HG03108 (cell line): ENCODE measurements at regions not wholly inside any gene's neighbourhood (a gene's known extent, or its start where the extent isn't known, plus 50 kb on each side); places are given as distances from the start of the nearest gene placed in this dataset.

Experiments
- ATAC-seq: cut with Tn5 transposase; IDR thresholded peaks from one replicate; pipeline ENCODE4 v1.9.1; 2021; ENCODE audit warnings: moderate library complexity; ENCODE audit not compliant: unreplicated experiment

DNA sequence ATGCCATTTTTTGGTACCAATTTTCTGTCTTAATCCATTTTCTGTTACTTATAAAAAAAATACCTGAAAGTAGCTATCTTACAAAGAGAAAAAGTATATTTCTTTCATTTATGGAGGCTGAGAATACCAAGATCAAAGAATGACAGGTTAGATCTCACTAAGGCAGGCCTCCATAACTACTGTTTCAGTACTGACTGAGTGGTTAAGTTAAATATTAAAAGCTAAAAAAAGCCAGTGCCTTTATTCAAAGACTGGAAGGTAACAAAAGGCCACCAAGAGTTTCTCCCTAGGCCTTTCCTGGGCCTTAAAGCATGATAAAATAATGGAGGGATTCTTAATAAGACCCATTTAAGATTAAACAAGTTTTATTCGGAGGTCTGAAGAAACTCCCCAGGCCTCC is 687.7 kb upstream of the ADGRL4 start:
- peak; percentile 63 for ATAC-seq

DNA sequence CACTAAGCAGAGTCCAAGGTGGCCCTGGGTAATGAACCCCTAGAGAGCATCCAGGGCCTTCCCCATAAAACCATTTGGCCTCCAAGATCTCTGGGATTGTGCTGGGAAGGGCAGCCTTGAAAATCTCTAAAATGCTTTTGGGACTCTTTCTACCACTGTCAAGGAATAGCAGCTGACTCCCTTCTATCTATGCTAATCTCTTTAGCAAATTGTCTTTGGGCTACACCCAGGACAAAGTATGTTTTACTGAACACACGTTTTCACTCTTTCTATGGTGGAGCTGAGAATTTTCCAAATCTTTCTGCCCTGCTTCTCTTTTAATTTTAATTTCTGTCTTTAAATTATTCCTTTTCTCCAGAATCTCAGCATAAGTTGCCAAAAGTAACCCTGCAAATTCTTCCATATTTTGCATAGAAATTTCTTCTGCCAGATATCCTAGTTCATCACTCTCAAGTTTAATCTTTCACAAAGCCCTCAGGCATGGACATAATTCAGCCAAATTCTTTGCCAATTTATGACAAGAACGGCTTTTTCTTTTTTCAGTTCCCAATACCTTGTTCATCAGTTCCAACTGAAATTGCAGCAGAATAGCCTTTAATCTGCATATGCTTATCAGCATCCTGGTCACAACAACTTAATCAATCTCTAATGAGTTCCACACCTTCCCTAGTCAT is 687.0 kb upstream of the ADGRL4 start:
- ATAC-seq, result peak; percentile 6

GRCh38 chr1:79692519-79692918 is 686.0 kb upstream of the ADGRL4 start:
- ATAC-seq, result no peak

GRCh38 chr1:79688932-79689331 is 682.4 kb upstream of the ADGRL4 start:
- no peak for ATAC-seq

- no peak for ATAC-seq
Measured at GRCh38 chr1:79683420-79683819, 676.9 kb upstream of the ADGRL4 start.

DNA sequence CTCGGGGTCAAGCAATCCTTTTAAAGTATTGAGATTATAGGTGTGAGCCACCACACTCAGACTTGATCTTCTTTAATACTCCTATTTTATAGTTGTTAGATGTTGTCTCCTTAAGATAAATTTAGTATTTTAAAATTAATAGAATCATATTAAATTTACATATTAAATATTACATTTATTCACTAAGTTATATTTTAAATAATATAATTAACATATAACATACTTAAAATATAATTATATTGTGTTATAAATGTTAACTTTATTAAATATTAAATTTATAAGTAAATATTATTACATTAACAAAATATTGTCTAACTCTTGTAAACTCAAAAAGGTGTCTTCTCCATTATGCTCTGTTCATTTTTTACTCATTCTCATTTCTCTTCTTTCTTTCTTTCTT is 675.9 kb upstream of the ADGRL4 start:
- no peak for ATAC-seq

GRCh38 chr1:79681382-79681781 is 674.9 kb upstream of the ADGRL4 start:
- ATAC-seq, result no peak

DNA sequence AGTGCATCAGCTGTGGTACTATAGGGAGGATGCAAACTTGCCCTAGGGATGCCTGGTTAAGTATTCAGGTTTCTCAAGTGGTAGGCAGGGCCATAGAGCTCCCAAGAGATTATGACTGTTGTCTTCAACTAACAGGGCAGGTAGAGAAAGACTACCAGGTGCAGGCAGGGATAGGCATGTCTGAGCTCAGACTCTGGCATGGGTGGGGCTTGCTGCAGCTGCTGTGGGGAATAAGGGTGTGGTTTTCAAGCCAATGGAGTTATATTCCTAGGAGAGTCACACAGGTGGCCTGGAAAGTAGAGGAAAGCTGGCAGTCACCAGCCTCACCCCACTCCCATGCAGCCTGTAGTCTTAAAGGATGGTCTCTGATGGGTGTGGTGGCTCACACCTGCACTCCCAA is 673.4 kb upstream of the ADGRL4 start:
- no peak for ATAC-seq

DNA sequence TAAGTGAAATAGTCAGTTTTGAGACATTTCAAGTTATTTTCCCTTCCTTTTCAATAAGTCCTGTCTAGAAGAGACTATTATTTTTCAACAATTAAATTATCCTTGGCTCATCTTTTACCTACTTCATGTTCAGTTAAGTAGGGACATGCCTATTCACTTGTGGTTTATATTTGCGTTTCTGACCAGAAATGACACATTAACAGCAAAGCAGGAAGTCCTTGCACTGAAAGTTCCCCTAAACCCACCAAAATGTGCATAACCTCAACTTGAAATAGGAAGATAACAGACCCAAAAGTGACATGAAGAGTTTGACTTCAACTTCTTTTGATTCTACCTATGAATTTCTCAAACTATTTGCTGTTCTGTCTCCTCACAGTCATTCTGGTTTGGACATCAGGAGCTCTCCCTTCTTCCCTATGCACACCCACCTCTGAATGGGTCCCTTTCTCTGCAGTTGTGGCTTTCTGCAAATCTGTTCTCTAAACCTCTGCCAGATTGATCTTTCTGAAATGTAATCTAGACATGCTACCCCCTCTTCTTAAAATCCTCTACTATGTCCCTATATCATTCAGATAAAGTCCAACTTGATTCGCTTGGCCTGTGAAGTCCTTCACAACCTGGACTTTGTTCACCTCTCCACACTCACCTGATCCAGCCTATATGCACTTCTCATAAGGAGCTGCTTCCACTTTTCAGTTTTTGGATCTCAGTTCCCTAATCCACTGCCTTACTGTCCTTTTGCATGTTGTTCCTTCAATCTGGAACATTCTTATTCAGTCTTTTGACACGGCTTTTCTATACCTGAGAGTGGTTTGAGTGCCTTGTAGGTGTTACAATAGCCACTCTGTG is 661.5 kb upstream of the ADGRL4 start:
- ATAC-seq, result peak; percentile 95

DNA sequence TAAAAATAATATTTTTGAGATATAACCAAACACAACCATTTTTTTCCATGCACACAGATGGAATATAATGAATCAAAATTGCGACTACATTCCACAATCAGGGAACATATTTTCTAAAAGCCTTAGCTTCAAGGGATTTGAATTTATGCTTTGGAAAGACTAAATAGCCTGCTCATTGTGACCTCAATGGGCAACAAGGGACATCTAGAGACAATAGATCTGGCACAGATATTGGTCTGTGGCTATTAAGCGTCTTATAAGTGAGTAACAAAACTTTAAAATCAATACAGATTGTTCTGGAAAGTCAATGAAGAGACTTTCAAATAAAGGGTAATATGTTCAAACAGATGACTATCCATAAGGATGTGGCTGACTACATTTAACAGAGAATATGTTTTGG is 660.6 kb upstream of the ADGRL4 start:
- no peak for ATAC-seq

DNA sequence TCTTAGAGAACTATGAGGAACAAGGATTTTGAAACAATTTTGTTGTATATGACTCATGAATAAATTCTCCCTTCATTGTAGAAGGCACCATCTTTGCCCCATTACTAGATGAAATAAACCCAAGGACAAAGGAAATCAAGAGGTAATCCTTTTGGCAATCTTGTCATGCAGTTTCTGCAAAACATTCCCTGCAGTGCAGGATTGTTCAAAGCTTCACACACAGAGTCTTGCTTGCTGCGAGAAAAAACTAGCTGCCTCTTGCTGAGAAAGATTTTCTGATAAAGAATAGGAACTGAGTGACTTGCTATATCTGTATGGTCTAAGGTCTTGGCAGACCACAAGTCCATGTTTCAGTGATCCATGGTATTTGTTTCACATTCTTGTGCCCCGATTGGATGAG is 657.4 kb upstream of the ADGRL4 start:
- ATAC-seq, result no peak

GRCh38 chr1:79662596-79662995 is 656.1 kb upstream of the ADGRL4 start:
- ATAC-seq, result no peak

GRCh38 chr1:79660129-79660528 is 653.6 kb upstream of the ADGRL4 start:
- no peak for ATAC-seq

- ATAC-seq, result no peak
Measured at GRCh38 chr1:79657951-79658658, 651.6 kb upstream of the ADGRL4 start.

DNA sequence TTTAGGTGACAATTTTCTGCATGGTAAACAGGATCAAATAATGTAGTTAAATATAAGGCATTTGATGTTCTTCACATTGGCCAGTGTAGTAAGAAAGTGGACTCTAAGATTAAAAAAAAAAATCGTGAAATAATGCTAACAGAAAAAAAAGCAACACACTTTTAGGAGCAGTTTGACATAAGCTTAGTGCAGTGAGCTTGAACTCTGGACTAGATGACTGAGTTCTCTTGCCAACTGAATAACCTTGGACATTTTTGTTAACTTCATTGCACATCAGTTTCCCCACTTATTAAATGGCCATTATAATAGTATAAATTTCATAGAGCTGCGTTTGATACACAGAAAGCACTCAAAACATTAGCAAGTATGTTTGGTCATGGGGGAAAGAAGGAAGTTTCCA is 649.3 kb upstream of the ADGRL4 start:
- ATAC-seq, result no peak

DNA sequence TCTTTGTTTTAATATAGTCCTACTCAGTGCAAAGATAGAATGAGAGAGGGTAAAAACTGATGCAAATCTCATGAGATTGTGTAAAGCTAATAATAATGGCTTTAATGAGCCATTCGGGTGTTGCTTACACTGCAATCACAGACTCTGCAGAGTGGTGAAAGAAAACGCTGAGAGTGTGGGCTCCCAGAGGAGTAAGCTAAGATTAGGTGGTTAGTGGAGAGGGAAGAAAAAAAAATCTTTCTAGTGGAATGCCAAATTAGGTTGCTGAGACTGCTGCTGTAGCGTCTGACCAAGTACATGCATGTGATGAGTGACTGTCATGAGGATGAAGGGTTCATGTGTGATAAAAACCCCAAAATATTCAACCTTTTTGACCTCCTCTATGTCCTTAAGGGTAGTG is 645.9 kb upstream of the ADGRL4 start:
- no peak for ATAC-seq

GRCh38 chr1:79648126-79648525 is 641.6 kb upstream of the ADGRL4 start:
- no peak for ATAC-seq

- ATAC-seq, result no peak
Measured at GRCh38 chr1:79646880-79647279, 640.4 kb upstream of the ADGRL4 start.

- peak; percentile 66 for ATAC-seq
Measured at GRCh38 chr1:79638382-79638781, 631.9 kb upstream of the ADGRL4 start.

DNA sequence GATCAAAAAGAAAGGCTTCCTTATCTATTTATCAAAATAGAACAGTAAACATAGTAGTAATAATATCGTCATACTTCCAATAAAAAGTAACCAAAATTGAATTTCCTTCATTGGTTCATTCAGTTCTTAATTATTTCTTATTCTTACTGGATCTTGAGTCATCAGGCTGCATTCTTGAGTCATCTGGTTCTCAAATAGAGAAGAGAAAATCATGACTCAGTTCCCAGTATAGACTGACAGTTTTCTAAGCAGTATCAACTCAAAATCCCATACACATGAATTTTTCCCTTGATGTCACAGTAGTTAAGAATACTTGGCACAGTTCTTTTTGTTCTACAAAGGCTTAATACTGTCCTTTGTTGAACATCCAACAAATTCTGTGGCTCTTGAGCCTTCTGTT is 626.9 kb upstream of the ADGRL4 start:
- no peak for ATAC-seq

DNA sequence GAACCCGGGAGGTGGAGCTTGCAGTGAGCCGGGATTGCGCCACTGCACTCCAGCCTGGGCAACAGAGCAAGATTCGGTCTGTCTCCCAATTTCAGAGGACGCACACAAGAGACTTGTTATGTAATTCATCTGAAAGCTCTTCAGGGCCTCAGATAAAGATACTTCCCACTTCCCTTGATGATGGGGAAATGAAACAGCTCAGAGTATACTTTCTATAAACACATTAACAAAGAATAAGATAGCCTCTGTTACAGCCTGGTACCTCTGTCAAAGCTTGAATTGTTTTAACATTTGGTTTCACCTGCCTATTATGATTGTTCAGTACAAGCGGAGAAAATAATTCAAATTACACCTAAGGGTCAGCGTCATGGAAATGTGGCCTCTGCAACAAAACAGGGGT is 622.9 kb upstream of the ADGRL4 start:
- no peak for ATAC-seq

GRCh38 chr1:79617777-79618176 is 611.2 kb upstream of the ADGRL4 start:
- no peak for ATAC-seq
